Type B pancreatic cell (in vitro differentiated cells): ENCODE measurements at regions not wholly inside any gene's neighbourhood (a gene's known extent, or its start where the extent isn't known, plus 50 kb on each side); places are given as distances from the start of the nearest gene placed in this dataset.

Source experiments
- DNase-seq: peaks from one replicate; pipeline ENCODE4 v3.0.0; 2021; ENCODE audit warnings: mixed read lengths; ENCODE audit not compliant: unreplicated experiment; ENCODE audit errors: extremely low spot score
- H3K27ac Mint-ChIP-seq: 2 replicates; pipeline ENCODE4 v1.8.0; 2021; ENCODE audit warnings: mild to moderate bottlenecking, mixed read lengths
- H3K27me3 Mint-ChIP-seq: 2 replicates; pipeline ENCODE4 v1.8.0; 2021; ENCODE audit warnings: mixed read lengths
- H3K36me3 Mint-ChIP-seq: 2 replicates; pipeline ENCODE4 v1.8.0; 2021; ENCODE audit warnings: mixed read lengths
- H3K4me1 Mint-ChIP-seq: one replicate; pipeline ENCODE4 v1.8.0; 2021; ENCODE audit warnings: mixed read lengths; ENCODE audit not compliant: unreplicated experiment
- H3K4me3 Mint-ChIP-seq: 2 replicates; pipeline ENCODE4 v1.8.0; 2021; ENCODE audit warnings: mild to moderate bottlenecking, mixed read lengths
- H3K9me3 Mint-ChIP-seq: 2 replicates; pipeline ENCODE4 v1.8.0; 2021; ENCODE audit warnings: mixed read lengths
- TF ChIP-seq, protein P1 (sequence below): fragments of 200-600 bp; sonication (generic); conservative IDR thresholded peaks from 2 replicates; pipeline ENCODE4 v1.5.0; 2021; ENCODE audit warnings: antibody characterized with exemption, mild to moderate bottlenecking

DNA sequence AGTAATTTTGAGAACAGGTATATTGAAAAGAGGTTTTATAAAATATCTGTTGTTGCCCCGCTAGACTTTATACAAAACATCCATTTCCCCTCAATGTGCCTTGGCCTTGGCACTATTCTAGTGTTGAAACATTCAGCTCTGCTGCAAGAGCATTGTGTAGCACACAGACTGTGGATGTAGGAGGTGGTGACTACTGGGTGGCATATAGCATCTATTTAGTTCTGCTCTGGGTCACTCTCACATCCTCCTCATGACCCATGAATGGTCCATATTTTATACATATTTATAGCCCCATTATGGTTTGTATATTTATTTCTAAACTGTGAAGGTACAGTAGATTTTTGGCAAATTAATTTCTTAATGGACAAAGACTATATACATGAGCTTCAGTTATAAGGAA, 1022.0 kb upstream of the CELF4 start:
- Mint-ChIP-seq H3K36me3 (no peaks in the 10 kb centered on the region), H3K27ac (no peak overlapping the region), H3K4me1 (no peaks in the 10 kb centered on the region), H3K27me3 (no peaks in the 10 kb centered on the region), H3K9me3 (no peaks in the 10 kb centered on the region), H3K4me3 (no peak overlapping the region)
- TF ChIP-seq, protein P1, sequence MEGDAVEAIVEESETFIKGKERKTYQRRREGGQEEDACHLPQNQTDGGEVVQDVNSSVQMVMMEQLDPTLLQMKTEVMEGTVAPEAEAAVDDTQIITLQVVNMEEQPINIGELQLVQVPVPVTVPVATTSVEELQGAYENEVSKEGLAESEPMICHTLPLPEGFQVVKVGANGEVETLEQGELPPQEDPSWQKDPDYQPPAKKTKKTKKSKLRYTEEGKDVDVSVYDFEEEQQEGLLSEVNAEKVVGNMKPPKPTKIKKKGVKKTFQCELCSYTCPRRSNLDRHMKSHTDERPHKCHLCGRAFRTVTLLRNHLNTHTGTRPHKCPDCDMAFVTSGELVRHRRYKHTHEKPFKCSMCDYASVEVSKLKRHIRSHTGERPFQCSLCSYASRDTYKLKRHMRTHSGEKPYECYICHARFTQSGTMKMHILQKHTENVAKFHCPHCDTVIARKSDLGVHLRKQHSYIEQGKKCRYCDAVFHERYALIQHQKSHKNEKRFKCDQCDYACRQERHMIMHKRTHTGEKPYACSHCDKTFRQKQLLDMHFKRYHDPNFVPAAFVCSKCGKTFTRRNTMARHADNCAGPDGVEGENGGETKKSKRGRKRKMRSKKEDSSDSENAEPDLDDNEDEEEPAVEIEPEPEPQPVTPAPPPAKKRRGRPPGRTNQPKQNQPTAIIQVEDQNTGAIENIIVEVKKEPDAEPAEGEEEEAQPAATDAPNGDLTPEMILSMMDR = no peak
- no peak for DNase-seq

DNA sequence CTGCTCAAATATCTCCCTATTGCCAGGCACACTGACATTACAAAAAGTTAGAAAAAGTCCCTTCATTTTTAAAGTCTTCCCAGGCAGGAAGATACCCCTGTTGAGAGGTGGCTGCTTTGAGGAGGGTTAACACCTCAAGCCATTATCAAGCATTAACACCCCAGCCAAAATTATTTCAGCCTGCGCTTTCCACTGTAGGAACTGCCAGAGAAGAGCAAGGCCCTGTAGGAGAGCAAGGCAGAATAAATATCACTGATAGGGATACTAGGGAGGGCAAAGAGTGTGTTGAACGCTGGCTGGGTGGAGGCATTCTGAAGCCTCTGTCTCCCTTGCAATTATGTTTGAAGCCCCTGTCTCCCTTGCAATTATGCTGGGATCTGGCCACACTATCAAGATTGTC, 1020.7 kb upstream of the CELF4 start:
- no peak overlapping the region for H3K4me3 Mint-ChIP-seq
- H3K27me3 Mint-ChIP-seq = no peaks in the 10 kb centered on the region
- H3K27ac Mint-ChIP-seq = no peak overlapping the region
- no peaks in the 10 kb centered on the region for H3K9me3 Mint-ChIP-seq
- DNase-seq = no peak
- TF ChIP-seq, protein P1 = no peak
- H3K36me3 Mint-ChIP-seq = no peaks in the 10 kb centered on the region
- no peaks in the 10 kb centered on the region for H3K4me1 Mint-ChIP-seq

DNA sequence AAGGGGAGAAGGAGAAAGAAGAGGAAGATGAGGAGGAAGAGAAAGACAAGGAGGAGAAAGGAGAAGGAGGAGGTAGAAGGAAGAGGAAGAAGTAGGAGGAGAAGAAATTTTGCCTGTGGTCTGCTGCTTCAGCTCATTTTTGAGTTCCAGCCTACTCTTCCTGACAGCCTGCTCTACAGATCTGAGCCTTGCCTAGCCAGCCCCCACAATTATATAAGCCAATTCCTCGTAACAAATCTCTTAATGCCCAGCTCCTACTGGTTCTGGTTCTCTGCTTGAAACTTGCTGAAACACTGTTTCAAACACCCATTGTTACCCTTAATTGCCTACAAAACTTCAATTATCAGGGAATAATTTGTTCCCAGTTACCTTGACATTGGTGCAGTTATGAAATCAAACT, 1014.2 kb upstream of the CELF4 start:
- no peak for DNase-seq
- Mint-ChIP-seq H3K9me3 (peaks cover 4% of the 10 kb centered on the region), H3K4me1 (no peaks in the 10 kb centered on the region), H3K27ac (no peak overlapping the region), H3K27me3 (no peaks in the 10 kb centered on the region), H3K36me3 (no peaks in the 10 kb centered on the region), H3K4me3 (no peak overlapping the region)
- TF ChIP-seq, protein P1 = no peak

DNA sequence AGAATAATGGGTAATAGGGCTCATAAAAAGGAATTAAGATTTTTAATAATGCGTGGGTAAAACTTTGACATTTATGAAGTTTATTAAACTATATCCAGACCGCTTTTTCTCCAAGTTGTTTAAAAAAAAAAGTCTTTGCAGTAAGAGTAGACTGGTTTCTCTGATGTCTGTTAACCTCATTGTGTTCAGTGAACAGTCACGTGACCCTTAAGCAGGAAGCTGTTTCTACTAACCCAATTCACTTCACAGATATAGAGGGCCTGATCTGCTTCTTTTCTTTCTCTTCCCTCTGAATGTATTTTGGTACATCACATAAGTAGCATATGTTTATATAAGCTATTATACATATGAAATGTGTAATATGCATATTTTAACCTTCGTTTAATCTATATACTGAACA, 1011.3 kb upstream of the CELF4 start:
- DNase-seq = no peak
- Mint-ChIP-seq H3K27me3 (no peaks in the 10 kb centered on the region), H3K4me3 (no peak overlapping the region), H3K9me3 (peaks cover 4% of the 10 kb centered on the region), H3K27ac (no peak overlapping the region), H3K36me3 (no peaks in the 10 kb centered on the region), H3K4me1 (no peaks in the 10 kb centered on the region)
- TF ChIP-seq, protein P1 = no peak

DNA sequence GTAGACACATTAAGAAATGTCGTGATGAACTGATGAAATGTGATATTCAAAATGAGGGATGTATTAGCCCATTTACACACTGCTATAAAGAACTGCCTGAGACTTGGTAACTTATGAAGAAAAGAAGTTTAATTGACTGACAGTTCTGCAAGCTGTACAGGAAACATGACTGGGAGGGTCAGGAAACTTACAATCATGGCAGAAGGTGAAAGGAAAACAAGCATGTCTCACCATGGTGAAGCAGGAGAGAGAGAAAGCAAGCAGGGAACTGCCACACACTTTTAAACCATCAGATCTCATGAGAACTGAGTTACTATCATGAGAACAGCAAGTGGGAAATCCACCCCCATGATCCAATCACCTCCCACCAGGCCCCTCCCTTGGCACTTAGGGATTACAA, 1010.8 kb upstream of the CELF4 start:
- Mint-ChIP-seq H3K27ac (no peak overlapping the region), H3K9me3 (peaks cover 4% of the 10 kb centered on the region), H3K27me3 (no peaks in the 10 kb centered on the region), H3K4me3 (no peak overlapping the region), H3K4me1 (no peaks in the 10 kb centered on the region), H3K36me3 (no peaks in the 10 kb centered on the region)
- no peak for DNase-seq
- TF ChIP-seq, protein P1 = no peak

DNA sequence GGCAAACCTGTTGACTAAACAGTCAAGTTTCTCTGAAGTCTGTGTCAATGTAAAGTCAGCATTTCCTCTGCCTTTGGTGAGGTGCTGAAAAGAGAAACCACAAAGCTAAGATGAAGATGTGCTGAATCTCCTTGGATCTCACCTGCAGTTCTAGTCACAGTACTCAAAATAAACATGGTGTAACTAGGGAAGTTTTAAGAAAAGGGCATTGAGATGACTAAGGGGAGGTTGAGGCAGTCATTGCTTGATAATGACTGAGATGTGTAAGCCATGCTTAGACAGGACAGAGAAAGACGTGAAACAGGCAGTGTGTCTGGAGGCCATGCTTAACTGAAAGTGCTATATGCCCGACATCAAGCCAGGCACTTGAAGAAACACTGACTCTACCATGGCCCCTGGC, 1010.0 kb upstream of the CELF4 start:
- H3K4me3 Mint-ChIP-seq = no peak overlapping the region
- no peaks in the 10 kb centered on the region for H3K4me1 Mint-ChIP-seq
- TF ChIP-seq, protein P1 = no peak
- H3K27me3 Mint-ChIP-seq = no peaks in the 10 kb centered on the region
- H3K9me3 Mint-ChIP-seq = peaks cover 4% of the 10 kb centered on the region
- H3K27ac Mint-ChIP-seq = no peak overlapping the region
- H3K36me3 Mint-ChIP-seq = no peaks in the 10 kb centered on the region
- DNase-seq = no peak
